H1 (cell line): ENCODE measurements at regions not wholly inside any gene's neighbourhood (a gene's known extent, or its start where the extent isn't known, plus 50 kb on each side); places are given as distances from the start of the nearest gene placed in this dataset.

Source experiments
- ATF2 ChIP-seq: IDR thresholded peaks from 2 replicates; pipeline ENCODE4 v1.6.1; 2012; ENCODE audit warnings: low read length, inconsistent platforms
- CHD2 ChIP-seq: IDR thresholded peaks from 2 replicates; pipeline ENCODE4 v1.6.1; 2012; ENCODE audit warnings: low read length, improper control_type of control experiment
- EZH2 ChIP-seq: fragments of 200-600 bp; sonication (generic); IDR thresholded peaks from 2 replicates; pipeline ENCODE4 v1.7.1; 2012; ENCODE audit warnings: low read depth, mild to moderate bottlenecking, moderate library complexity, low read length, inconsistent platforms; ENCODE audit not compliant: severe bottlenecking
- POLR2A ChIP-seq, 2 experiments: IDR thresholded peaks; 1 replicate in 1 of 2; 2 replicates in 1 of 2; pipeline ENCODE4 v1.6.1; 2011; ENCODE audit warnings: low read depth in 2 of 2, low read length in 2 of 2, mild to moderate bottlenecking in 2 of 2; ENCODE audit errors: control extremely low read depth in 1 of 2
- RFX5 ChIP-seq: IDR thresholded peaks from 2 replicates; pipeline ENCODE4 v1.6.1; 2011; ENCODE audit warnings: low read depth, low read length, improper control_type of control experiment, borderline replicate concordance
- RXRA ChIP-seq: IDR thresholded peaks from 2 replicates; pipeline ENCODE4 v1.6.1; 2011; ENCODE audit warnings: low read depth, mild to moderate bottlenecking, low read length, moderate library complexity; ENCODE audit not compliant: insufficient read depth
- TF ChIP-seq, protein P1 (sequence below): IDR thresholded peaks from 2 replicates; pipeline ENCODE4 v1.6.1; 2012; ENCODE audit warnings: inconsistent platforms

GRCh38 chr6:121884620-121885019 is 449.2 kb downstream of the GJA1 start (continued):
- TF ChIP-seq RXRA (no peak), POLR2A (IDR thresholded peaks at IDR 0.05; ENCODE audit: control extremely low read depth in 1 of 2, low read depth in 2 of 2, low read length in 2 of 2) (no peak), ATF2 (no peak), RFX5 (no peak), EZH2 (no peak), CHD2 (no peak)
- TF ChIP-seq, protein P1, sequence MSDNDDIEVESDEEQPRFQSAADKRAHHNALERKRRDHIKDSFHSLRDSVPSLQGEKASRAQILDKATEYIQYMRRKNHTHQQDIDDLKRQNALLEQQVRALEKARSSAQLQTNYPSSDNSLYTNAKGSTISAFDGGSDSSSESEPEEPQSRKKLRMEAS, result no peak
